ENCODE measurements at regions not wholly inside any gene's neighbourhood (a gene's known extent, or its start where the extent isn't known, plus 50 kb on each side); places are given as distances from the start of the nearest gene placed in this dataset.

DNA sequence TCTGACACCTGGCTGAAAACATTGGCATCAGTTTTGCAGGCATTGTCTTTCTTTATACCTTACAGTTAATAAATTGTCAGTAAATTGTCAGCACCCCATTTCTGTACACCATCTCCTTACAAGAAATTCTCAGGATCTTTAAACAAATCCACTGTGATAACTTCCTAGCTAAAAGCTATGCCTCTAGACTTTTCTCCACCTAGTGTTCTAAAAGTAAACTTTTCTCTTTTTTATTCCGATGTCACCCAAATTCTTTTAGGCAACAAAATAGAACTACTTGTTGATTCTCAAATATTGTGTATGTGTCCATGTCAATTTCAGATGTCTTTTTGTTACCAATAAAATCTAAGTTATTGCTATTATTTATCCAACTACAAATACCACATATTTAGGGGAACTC, 617.4 kb upstream of the NRXN1 start:
- TF ChIP-seq, protein P1, sequence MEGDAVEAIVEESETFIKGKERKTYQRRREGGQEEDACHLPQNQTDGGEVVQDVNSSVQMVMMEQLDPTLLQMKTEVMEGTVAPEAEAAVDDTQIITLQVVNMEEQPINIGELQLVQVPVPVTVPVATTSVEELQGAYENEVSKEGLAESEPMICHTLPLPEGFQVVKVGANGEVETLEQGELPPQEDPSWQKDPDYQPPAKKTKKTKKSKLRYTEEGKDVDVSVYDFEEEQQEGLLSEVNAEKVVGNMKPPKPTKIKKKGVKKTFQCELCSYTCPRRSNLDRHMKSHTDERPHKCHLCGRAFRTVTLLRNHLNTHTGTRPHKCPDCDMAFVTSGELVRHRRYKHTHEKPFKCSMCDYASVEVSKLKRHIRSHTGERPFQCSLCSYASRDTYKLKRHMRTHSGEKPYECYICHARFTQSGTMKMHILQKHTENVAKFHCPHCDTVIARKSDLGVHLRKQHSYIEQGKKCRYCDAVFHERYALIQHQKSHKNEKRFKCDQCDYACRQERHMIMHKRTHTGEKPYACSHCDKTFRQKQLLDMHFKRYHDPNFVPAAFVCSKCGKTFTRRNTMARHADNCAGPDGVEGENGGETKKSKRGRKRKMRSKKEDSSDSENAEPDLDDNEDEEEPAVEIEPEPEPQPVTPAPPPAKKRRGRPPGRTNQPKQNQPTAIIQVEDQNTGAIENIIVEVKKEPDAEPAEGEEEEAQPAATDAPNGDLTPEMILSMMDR (conservative IDR thresholded peaks at IDR 0.05; ENCODE audit: low read depth, low read length), result no peak
- no peak for TF ChIP-seq EZH2 (IDR thresholded peaks at IDR 0.05; ENCODE audit: borderline replicate concordance, low read depth, low read length, poor library complexity, severe bottlenecking)
